PC-9 (cell line): ENCODE measurements at regions not wholly inside any gene's neighbourhood (a gene's known extent, or its start where the extent isn't known, plus 50 kb on each side); places are given as distances from the start of the nearest gene placed in this dataset.

ENCODE experiments used
- EZH2 ChIP-seq: fragments of 200-600 bp; sonication (generic); IDR thresholded peaks from 2 replicates; pipeline ENCODE4 v1.8.0; 2017; ENCODE audit warnings: antibody characterized with exemption, low read depth
- TF ChIP-seq, protein P1 (sequence below): fragments of 200-600 bp; sonication (generic); conservative IDR thresholded peaks from 2 replicates; pipeline ENCODE4 v1.6.1; 2017; ENCODE audit warnings: mixed run types, antibody characterized with exemption, mild to moderate bottlenecking, moderate library complexity

DNA sequence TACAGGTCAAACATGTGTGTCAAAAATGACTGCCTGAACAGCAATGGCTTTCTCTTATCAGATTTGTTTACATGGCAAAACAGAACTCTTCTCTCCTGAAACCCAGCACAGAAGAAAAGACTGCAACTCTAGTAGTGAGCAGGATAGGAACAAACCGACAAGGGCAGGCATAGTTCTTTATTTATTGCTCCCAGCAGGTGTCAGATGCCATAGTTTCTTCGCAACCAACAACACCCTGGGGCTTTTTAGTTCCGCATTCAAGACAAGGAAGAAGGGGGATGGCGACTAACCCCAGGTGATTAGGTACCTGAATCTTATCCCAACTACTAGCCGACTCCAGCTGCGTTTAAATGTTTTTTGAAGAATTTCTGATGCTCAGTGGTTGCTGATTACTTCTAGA, 367.5 kb upstream of the FIGN start:
- TF ChIP-seq, protein P1, sequence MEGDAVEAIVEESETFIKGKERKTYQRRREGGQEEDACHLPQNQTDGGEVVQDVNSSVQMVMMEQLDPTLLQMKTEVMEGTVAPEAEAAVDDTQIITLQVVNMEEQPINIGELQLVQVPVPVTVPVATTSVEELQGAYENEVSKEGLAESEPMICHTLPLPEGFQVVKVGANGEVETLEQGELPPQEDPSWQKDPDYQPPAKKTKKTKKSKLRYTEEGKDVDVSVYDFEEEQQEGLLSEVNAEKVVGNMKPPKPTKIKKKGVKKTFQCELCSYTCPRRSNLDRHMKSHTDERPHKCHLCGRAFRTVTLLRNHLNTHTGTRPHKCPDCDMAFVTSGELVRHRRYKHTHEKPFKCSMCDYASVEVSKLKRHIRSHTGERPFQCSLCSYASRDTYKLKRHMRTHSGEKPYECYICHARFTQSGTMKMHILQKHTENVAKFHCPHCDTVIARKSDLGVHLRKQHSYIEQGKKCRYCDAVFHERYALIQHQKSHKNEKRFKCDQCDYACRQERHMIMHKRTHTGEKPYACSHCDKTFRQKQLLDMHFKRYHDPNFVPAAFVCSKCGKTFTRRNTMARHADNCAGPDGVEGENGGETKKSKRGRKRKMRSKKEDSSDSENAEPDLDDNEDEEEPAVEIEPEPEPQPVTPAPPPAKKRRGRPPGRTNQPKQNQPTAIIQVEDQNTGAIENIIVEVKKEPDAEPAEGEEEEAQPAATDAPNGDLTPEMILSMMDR = no peak
- no peak for TF ChIP-seq EZH2
